IPS DF 4.7 (cell line): ENCODE measurements at regions not wholly inside any gene's neighbourhood (a gene's known extent, or its start where the extent isn't known, plus 50 kb on each side); places are given as distances from the start of the nearest gene placed in this dataset.
"Not testable (repeated sequence)": the region's sequence is repeated elsewhere in the genome, so short reads cannot be mapped to it uniquely, and the experiment has no call there.

Experiments used
- DNase-seq: peaks from one replicate; pipeline ENCODE4 v3.0.0-alpha.2; 2013; ENCODE audit warnings: low spot score; ENCODE audit errors: extremely low read depth

GRCh38 chr5:45057564-45057963 is 248.8 kb downstream of the MRPS30 start:
- no peak for DNase-seq

- no peak for DNase-seq
Measured at GRCh38 chr5:45060724-45061123, 252.0 kb downstream of the MRPS30 start.

- DNase-seq, result no peak
Measured at GRCh38 chr5:45062044-45062443, 253.3 kb downstream of the MRPS30 start.

GRCh38 chr5:45081082-45081481 is 272.3 kb downstream of the MRPS30 start:
- no peak for DNase-seq

GRCh38 chr5:45089870-45090269 is 281.1 kb downstream of the MRPS30 start:
- no peak for DNase-seq

- DNase-seq, result no peak
Measured at GRCh38 chr5:45093377-45093776, 284.6 kb downstream of the MRPS30 start.

GRCh38 chr5:45094876-45095440 is 286.2 kb downstream of the MRPS30 start:
- no peak for DNase-seq

GRCh38 chr5:45098483-45098882 is 289.7 kb downstream of the MRPS30 start:
- no peak for DNase-seq

- DNase-seq, result no peak
Measured at GRCh38 chr5:45101146-45101545, 292.4 kb downstream of the MRPS30 start.

GRCh38 chr5:45105491-45105994 is 296.8 kb downstream of the MRPS30 start:
- no peak for DNase-seq

- no peak for DNase-seq
Measured at GRCh38 chr5:45109062-45109461, 300.3 kb downstream of the MRPS30 start.

- DNase-seq, result no peak
Measured at GRCh38 chr5:45109636-45110035, 300.9 kb downstream of the MRPS30 start.

- no peak for DNase-seq
Measured at GRCh38 chr5:45110399-45110798, 301.7 kb downstream of the MRPS30 start.

GRCh38 chr5:45113726-45114125 is 305.0 kb downstream of the MRPS30 start:
- no peak for DNase-seq

- no peak for DNase-seq
Measured at GRCh38 chr5:45132972-45133371, 324.2 kb downstream of the MRPS30 start.

GRCh38 chr5:45162974-45163373 is 354.2 kb downstream of the MRPS30 start:
- DNase-seq, result no peak

- DNase-seq, result no peak
Measured at GRCh38 chr5:45171563-45171962, 362.8 kb downstream of the MRPS30 start.

GRCh38 chr5:45172634-45173033 is 363.9 kb downstream of the MRPS30 start:
- DNase-seq, result not testable (repeated sequence)

- DNase-seq, result no peak
Measured at GRCh38 chr5:45179686-45180085, 370.9 kb downstream of the MRPS30 start.

- DNase-seq, result no peak
Measured at GRCh38 chr5:45189042-45189441, 380.3 kb downstream of the MRPS30 start.

GRCh38 chr5:45189481-45189880 is 380.7 kb downstream of the MRPS30 start:
- no peak for DNase-seq

GRCh38 chr5:45195026-45195425 is 386.3 kb downstream of the MRPS30 start:
- no peak for DNase-seq
